Kidney (tissue), 13 donors: ENCODE measurements at regions not wholly inside any gene's neighbourhood (a gene's known extent, or its start where the extent isn't known, plus 50 kb on each side); places are given as distances from the start of the nearest gene placed in this dataset.

Experiments
- DNase-seq, 5 donors: peaks; one replicate each; pipeline ENCODE4 v3.0.0-alpha.2; 2013 to 2020
- FAIRE-seq: peaks from 2 replicates; lab custom pipeline; 2012; peaks lifted over from hg19 to GRCh38; lab: Jason Lieb, UNC
- H3K27ac ChIP-seq, 2 donors: one replicate each; pipeline ENCODE4 v1.7.0; 2013; ENCODE audit warnings: low read depth in 2 of 2, low read length in 2 of 2, inconsistent platforms in 1 of 2
- H3K27me3 ChIP-seq: one replicate; pipeline ENCODE4 v1.7.1; 2013; ENCODE audit warnings: low read length, inconsistent platforms; ENCODE audit not compliant: control insufficient read depth, insufficient read depth
- H3K36me3 ChIP-seq, 3 donors: one replicate each; pipeline versions ENCODE4 v1.7.0 to v1.7.1; 2013; ENCODE audit warnings: low read length in 3 of 3, control low read depth in 1 of 3, inconsistent platforms in 1 of 3; ENCODE audit not compliant: insufficient read depth in 3 of 3, control insufficient read depth in 2 of 3
- H3K4me1 ChIP-seq, 3 donors: one replicate each; pipeline versions ENCODE4 v1.7.0 to v1.7.1; 2013; ENCODE audit warnings: low read length in 3 of 3, inconsistent platforms in 1 of 3, low read depth in 1 of 3; ENCODE audit not compliant: control insufficient read depth in 2 of 3, insufficient read depth in 2 of 3
- H3K4me3 ChIP-seq, 3 donors: one replicate each; pipeline versions ENCODE4 v1.7.0 to v1.8.1; 2013; ENCODE audit warnings: low read length in 3 of 3, control low read depth in 1 of 3, inconsistent platforms in 1 of 3
- H3K9ac ChIP-seq, 3 donors: one replicate each; pipeline versions ENCODE4 v1.7.0 to v1.7.1; 2013; ENCODE audit warnings: low read length in 3 of 3, control low read depth in 1 of 3, inconsistent platforms in 1 of 3
- H3K9me3 ChIP-seq, 3 donors: one replicate each; pipeline versions ENCODE4 v1.7.0 to v1.7.1; 2013; ENCODE audit warnings: low read length in 3 of 3, control low read depth in 1 of 3, inconsistent platforms in 1 of 3; ENCODE audit not compliant: control insufficient read depth in 2 of 3, insufficient read depth in 1 of 3
- intact Hi-C: fragments of 100-400 bp; cut with DNase I; formaldehyde crosslinking; loops from one replicate; pipeline ENCODE4 v1.11.1; 2022
- TF ChIP-seq, protein P1 (sequence below): IDR thresholded peaks from 3 replicates; pipeline ENCODE4 v1.5.1; 2012; ENCODE audit warnings: mild to moderate bottlenecking, moderate library complexity, borderline replicate concordance; ENCODE audit not compliant: insufficient read depth; ENCODE audit errors: extremely low read depth
- donor health status: control.
- donor health status: control.
- donor health status: control.
- donor health status: control.
- donor health status: control.
- donor health status: DM: yes; HTN: yes; CAD: no.
- donor health status: Normal renal cell carcinoma (clear cell type).

DNA sequence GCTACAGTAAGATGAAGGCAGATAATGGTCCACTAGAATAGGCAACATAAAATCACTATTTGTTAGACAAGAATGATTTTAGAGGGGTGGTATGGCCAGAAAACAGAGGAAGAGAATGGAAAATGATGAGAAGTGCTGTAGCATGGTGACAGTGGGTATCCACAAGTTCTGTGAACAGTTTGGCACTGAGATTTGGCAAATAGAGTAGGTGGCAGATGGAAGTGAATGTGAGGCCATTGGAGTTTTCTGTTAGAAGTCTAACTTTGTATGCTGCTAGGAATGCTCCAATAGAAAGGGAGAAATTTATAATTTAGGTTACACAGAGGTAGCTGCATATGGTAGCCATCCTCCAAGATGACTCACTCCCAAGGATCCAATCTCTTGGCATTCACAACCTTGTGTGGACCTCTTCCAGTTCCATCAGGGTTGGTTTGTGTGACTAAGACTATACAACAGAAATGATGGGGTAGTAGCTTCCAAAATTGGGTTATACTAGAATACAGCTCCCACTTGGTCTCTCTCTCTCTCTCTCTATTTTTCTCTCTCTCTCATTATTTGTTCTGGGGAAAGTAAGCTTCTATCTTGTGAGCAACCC lies 646.9 kb upstream of the ZNF608 start:
- H3K27me3 ChIP-seq, result no peaks in the 10 kb centered on the region
- intact Hi-C loops, result no loop called here
- H3K36me3 ChIP-seq, result no peaks in the 10 kb centered on the region
- H3K4me3 ChIP-seq, result no peak overlapping the region
- no peak overlapping the region for H3K27ac ChIP-seq
- no peak overlapping the region for H3K9ac ChIP-seq
- peaks cover 0 to 5% (median 2%) of the 10 kb centered on the region in 3 donors for H3K9me3 ChIP-seq
- TF ChIP-seq, protein P1, sequence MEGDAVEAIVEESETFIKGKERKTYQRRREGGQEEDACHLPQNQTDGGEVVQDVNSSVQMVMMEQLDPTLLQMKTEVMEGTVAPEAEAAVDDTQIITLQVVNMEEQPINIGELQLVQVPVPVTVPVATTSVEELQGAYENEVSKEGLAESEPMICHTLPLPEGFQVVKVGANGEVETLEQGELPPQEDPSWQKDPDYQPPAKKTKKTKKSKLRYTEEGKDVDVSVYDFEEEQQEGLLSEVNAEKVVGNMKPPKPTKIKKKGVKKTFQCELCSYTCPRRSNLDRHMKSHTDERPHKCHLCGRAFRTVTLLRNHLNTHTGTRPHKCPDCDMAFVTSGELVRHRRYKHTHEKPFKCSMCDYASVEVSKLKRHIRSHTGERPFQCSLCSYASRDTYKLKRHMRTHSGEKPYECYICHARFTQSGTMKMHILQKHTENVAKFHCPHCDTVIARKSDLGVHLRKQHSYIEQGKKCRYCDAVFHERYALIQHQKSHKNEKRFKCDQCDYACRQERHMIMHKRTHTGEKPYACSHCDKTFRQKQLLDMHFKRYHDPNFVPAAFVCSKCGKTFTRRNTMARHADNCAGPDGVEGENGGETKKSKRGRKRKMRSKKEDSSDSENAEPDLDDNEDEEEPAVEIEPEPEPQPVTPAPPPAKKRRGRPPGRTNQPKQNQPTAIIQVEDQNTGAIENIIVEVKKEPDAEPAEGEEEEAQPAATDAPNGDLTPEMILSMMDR, result no peak
- H3K4me1 ChIP-seq, result no peaks in the 10 kb centered on the region
- no peak for FAIRE-seq
- DNase-seq, result no peak

DNA sequence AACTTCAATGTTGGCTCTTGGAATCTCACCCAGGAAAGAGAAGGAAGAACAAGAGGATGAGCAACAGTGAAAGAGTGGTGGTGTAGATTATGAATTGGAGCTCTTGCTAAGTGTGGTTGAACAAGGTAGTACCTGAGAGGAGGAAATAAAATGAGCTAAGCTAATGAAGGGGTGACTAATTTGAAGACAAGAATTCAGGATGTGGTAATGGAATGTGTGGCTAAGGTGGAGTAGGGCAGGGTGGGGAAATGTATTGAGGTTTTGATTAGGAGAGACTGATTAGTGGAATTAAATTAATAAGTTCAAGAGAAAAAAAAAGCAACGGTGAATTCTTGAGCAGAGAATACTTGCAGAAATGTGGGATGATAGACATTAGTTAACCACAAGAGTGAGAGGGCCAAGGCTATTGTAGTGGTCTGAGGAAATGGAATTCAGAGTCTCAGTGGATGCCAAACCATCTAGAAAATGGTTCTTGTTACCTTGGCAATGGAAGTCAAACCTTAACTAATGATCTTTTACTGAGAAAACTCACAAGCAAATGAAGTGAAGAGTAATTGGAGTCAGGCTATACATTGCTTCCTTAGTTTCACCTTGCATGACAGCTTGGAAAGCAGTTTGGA lies 648.3 kb upstream of the ZNF608 start:
- H3K27me3 ChIP-seq, result no peaks in the 10 kb centered on the region
- H3K9me3 ChIP-seq, result peaks cover 0 to 5% (median 2%) of the 10 kb centered on the region in 3 donors
- TF ChIP-seq, protein P1, result no peak
- H3K9ac ChIP-seq, result no peak overlapping the region
- no peaks in the 10 kb centered on the region for H3K36me3 ChIP-seq
- no peak for DNase-seq
- no peaks in the 10 kb centered on the region for H3K4me1 ChIP-seq
- no peak overlapping the region for H3K27ac ChIP-seq
- intact Hi-C loops, result no loop called here
- no peak overlapping the region for H3K4me3 ChIP-seq
- FAIRE-seq, result no peak

DNA sequence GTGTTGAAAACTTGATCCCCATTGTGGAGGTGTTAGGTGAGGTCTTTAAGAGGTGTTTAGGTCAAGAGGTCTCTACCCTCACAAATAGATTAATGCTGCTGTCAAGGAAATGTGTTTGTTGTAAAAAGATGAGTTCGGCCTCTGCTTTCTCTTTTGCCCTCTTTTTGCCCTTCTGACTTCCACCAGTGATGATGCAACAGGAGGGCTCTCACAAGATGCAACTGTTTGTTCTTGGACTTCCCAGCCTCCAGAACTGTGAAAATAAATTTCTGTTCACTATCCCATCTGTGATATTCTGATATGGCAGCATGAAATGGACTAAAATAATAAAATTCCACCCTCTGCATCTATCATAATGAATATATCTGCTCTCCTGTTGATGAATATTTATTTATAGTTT lies 650.0 kb upstream of the ZNF608 start:
- Histone ChIP-seq H3K9ac (no peak overlapping the region), H3K4me3 (no peak overlapping the region), H3K9me3 (peaks cover 0 to 5% (median 2%) of the 10 kb centered on the region in 3 donors), H3K27me3 (no peaks in the 10 kb centered on the region), H3K36me3 (no peaks in the 10 kb centered on the region), H3K4me1 (no peaks in the 10 kb centered on the region), H3K27ac (no peak overlapping the region)
- TF ChIP-seq, protein P1, result no peak
- no peak for DNase-seq
- intact Hi-C loops, result no loop called here
- no peak for FAIRE-seq
